ENCODE measurements at regions not wholly inside any gene's neighbourhood (a gene's known extent, or its start where the extent isn't known, plus 50 kb on each side); places are given as distances from the start of the nearest gene placed in this dataset.

- TF ChIP-seq CTCF (conservative IDR thresholded peaks at IDR 0.05; ENCODE audit: low read depth, low read length), result no peak
- no peak overlapping the region for H3K4me3 ChIP-seq (ENCODE audit: low read length)
- DNase-seq (ENCODE audit: low read depth), result no peak
Measured at GRCh38 chr7:17016402-17017010, 134.7 kb upstream of the AGR3 start.

- no peak overlapping the region for H3K4me3 ChIP-seq (ENCODE audit: low read length)
- DNase-seq (ENCODE audit: low read depth), result no peak
- TF ChIP-seq CTCF (conservative IDR thresholded peaks at IDR 0.05; ENCODE audit: low read depth, low read length), result no peak
Measured at GRCh38 chr7:17019106-17019505, 137.3 kb upstream of the AGR3 start.

GRCh38 chr7:17020250-17020649 is 138.5 kb upstream of the AGR3 start:
- no peak for TF ChIP-seq CTCF (conservative IDR thresholded peaks at IDR 0.05; ENCODE audit: low read depth, low read length)
- H3K4me3 ChIP-seq (ENCODE audit: low read length), result no peak overlapping the region
- DNase-seq (ENCODE audit: low read depth), result no peak

- no peak for DNase-seq (ENCODE audit: low read depth)
- H3K4me3 ChIP-seq (ENCODE audit: low read length), result no peak overlapping the region
- TF ChIP-seq CTCF (conservative IDR thresholded peaks at IDR 0.05; ENCODE audit: low read depth, low read length), result no peak
Measured at GRCh38 chr7:17021205-17021604, 139.4 kb upstream of the AGR3 start.

GRCh38 chr7:17022920-17023319 is 141.1 kb upstream of the AGR3 start:
- no peak overlapping the region for H3K4me3 ChIP-seq (ENCODE audit: low read length)

GRCh38 chr7:17026269-17026668 is 144.5 kb upstream of the AGR3 start:
- TF ChIP-seq CTCF (conservative IDR thresholded peaks at IDR 0.05; ENCODE audit: low read depth, low read length), result no peak
- DNase-seq (ENCODE audit: low read depth), result no peak
- H3K4me3 ChIP-seq (ENCODE audit: low read length), result no peak overlapping the region

More at GRCh38 chr7:17022920-17023319, 141.1 kb upstream of the AGR3 start:
- TF ChIP-seq CTCF (conservative IDR thresholded peaks at IDR 0.05; ENCODE audit: low read depth, low read length), result no peak
- DNase-seq (ENCODE audit: low read depth), result no peak

- no peak for TF ChIP-seq CTCF (conservative IDR thresholded peaks at IDR 0.05; ENCODE audit: low read depth, low read length)
- no peak overlapping the region for H3K4me3 ChIP-seq (ENCODE audit: low read length)
- DNase-seq (ENCODE audit: low read depth), result no peak
Measured at GRCh38 chr7:17027143-17027788, 145.5 kb upstream of the AGR3 start.

Data from retinal pigment epithelial cell (primary cell).